PC-3 (cell line): ENCODE measurements at regions not wholly inside any gene's neighbourhood (a gene's known extent, or its start where the extent isn't known, plus 50 kb on each side); places are given as distances from the start of the nearest gene placed in this dataset.

Experiments
- ATAC-seq: fragments of 200-7000 bp; cut with Tn5 transposase; 2 replicates; pipeline ENCODE4 v1.9.1; 2020; ENCODE audit warnings: mild to moderate bottlenecking, moderate library complexity
- BruUV-seq: library from RNA; stranded (reverse); fragments of 400-500 nt; replicated peaks from 2 replicates; lab custom pipeline; 2021; lab: Mats Ljungman, UMichigan
- CTCF ChIA-PET: fragments of 300-600 bp; sonication (Branson Sonifier 250); formaldehyde crosslinking; loops from one replicate; lab custom pipeline; 2022; ENCODE audit warnings: antibody characterized with exemption; lab: Charles Lee
- POLR2A ChIA-PET: fragments of 300-600 bp; sonication (Branson Sonifier 250); formaldehyde crosslinking; loops from one replicate; lab custom pipeline; 2022; ENCODE audit warnings: antibody characterized with exemption; ENCODE audit not compliant: unreplicated experiment; lab: Charles Lee
- DNase-seq: peaks from one replicate; pipeline ENCODE4 v3.0.0-alpha.2; 2015
- H2AFZ ChIP-seq: fragments of 300-600 bp; sonication (generic); 2 replicates; pipeline ENCODE4 v1.6.0; 2016; ENCODE audit warnings: antibody characterized with exemption, low read length
- H3F3A ChIP-seq: fragments of 300-600 bp; sonication (generic); one replicate; pipeline ENCODE4 v1.6.0; 2017; ENCODE audit warnings: antibody characterized with exemption, low read length, control low read depth, mild to moderate bottlenecking; ENCODE audit not compliant: unreplicated experiment
- H3K27ac ChIP-seq: fragments of 300-600 bp; sonication (generic); 2 replicates; pipeline ENCODE4 v1.5.1; 2016; ENCODE audit warnings: mild to moderate bottlenecking, low read length
- H3K27me3 ChIP-seq: fragments of 300-600 bp; sonication (generic); 2 replicates; pipeline ENCODE4 v1.6.1; 2016; ENCODE audit warnings: low read length, mixed read lengths
- H3K36me3 ChIP-seq: fragments of 300-600 bp; sonication (generic); 2 replicates; pipeline ENCODE4 v1.6.1; 2016; ENCODE audit warnings: low read depth, mixed run types, low read length, mixed read lengths
- H3K4me1 ChIP-seq: fragments of 300-600 bp; sonication (generic); 2 replicates; pipeline ENCODE4 v1.5.1; 2016; ENCODE audit warnings: low read length; ENCODE audit not compliant: insufficient read depth
- H3K4me2 ChIP-seq: fragments of 300-600 bp; sonication (generic); 2 replicates; pipeline ENCODE4 v1.6.0; 2016; ENCODE audit warnings: low read length
- H3K4me3 ChIP-seq: fragments of 300-600 bp; sonication (generic); 2 replicates; pipeline ENCODE4 v1.5.1; 2016; ENCODE audit warnings: mild to moderate bottlenecking, low read length, mixed read lengths
- H3K79me2 ChIP-seq: fragments of 300-600 bp; sonication (generic); 2 replicates; pipeline ENCODE4 v1.6.1; 2017; ENCODE audit warnings: low read length, mixed read lengths
- H3K9ac ChIP-seq: fragments of 300-600 bp; sonication (generic); 2 replicates; pipeline ENCODE4 v1.6.0; 2016; ENCODE audit warnings: mild to moderate bottlenecking, low read length
- H3K9me2 ChIP-seq: fragments of 300-600 bp; sonication (generic); replicated peaks from 2 replicates; pipeline ENCODE4 v1.6.1; 2016; ENCODE audit warnings: mixed run types, low read length, mixed read lengths
- H3K9me3 ChIP-seq: fragments of 300-600 bp; sonication (generic); 2 replicates; pipeline ENCODE4 v1.6.1; 2016; ENCODE audit warnings: low read length, mixed read lengths
- H4K20me1 ChIP-seq: fragments of 300-600 bp; sonication (generic); 2 replicates; pipeline ENCODE4 v1.6.1; 2016; ENCODE audit warnings: low read length, mixed read lengths
- EZH2 ChIP-seq: fragments of 300-600 bp; sonication (generic); IDR thresholded peaks from one replicate; pipeline ENCODE4 v1.6.1; 2017; ENCODE audit warnings: antibody characterized with exemption, mild to moderate bottlenecking, low read length; ENCODE audit not compliant: unreplicated experiment
- EZH2phosphoT487 ChIP-seq: fragments of 300-600 bp; sonication (generic); IDR thresholded peaks from 2 replicates; pipeline ENCODE4 v1.6.1; 2018; ENCODE audit warnings: mild to moderate bottlenecking, antibody characterized with exemption, low read length, borderline replicate concordance
- intact Hi-C: fragments of 100-400 bp; cut with micrococcal nuclease; formaldehyde crosslinking; loops from 2 replicates; pipeline ENCODE4 v1.9.0; 2023
- TF ChIP-seq, protein P1 (sequence below): fragments of 300-600 bp; sonication (generic); conservative IDR thresholded peaks from 2 replicates; pipeline ENCODE4 v1.5.1; 2017; ENCODE audit warnings: antibody characterized with exemption, low read depth, mild to moderate bottlenecking, low read length

GRCh38 chr18:11408555-11409065 is 200.8 kb upstream of the SLC35G4 start:
- Histone ChIP-seq H3K4me1 (no peaks in the 10 kb centered on the region), H3K4me2 (no peak overlapping the region), H3K79me2 (no peaks in the 10 kb centered on the region), H2AFZ (no peak overlapping the region), H3K9ac (no peak overlapping the region), H3K9me2 (no peaks in the 10 kb centered on the region), H3K27me3 (peaks cover 52% of the 10 kb centered on the region), H3K27ac (no peak overlapping the region), H3K9me3 (no peaks in the 10 kb centered on the region), H4K20me1 (no peaks in the 10 kb centered on the region), H3F3A (no peaks in the 10 kb centered on the region), H3K4me3 (no peak overlapping the region), H3K36me3 (no peaks in the 10 kb centered on the region)
- ChIA-PET POLR2A (no interaction called here), CTCF (no interaction called here)
- no peak for ATAC-seq
- DNase-seq = no peak
- no peak for TF ChIP-seq EZH2phosphoT487
- no peak for TF ChIP-seq EZH2
- TF ChIP-seq, protein P1, sequence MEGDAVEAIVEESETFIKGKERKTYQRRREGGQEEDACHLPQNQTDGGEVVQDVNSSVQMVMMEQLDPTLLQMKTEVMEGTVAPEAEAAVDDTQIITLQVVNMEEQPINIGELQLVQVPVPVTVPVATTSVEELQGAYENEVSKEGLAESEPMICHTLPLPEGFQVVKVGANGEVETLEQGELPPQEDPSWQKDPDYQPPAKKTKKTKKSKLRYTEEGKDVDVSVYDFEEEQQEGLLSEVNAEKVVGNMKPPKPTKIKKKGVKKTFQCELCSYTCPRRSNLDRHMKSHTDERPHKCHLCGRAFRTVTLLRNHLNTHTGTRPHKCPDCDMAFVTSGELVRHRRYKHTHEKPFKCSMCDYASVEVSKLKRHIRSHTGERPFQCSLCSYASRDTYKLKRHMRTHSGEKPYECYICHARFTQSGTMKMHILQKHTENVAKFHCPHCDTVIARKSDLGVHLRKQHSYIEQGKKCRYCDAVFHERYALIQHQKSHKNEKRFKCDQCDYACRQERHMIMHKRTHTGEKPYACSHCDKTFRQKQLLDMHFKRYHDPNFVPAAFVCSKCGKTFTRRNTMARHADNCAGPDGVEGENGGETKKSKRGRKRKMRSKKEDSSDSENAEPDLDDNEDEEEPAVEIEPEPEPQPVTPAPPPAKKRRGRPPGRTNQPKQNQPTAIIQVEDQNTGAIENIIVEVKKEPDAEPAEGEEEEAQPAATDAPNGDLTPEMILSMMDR = no peak
- no TSS peak for BruUV-seq
- intact Hi-C loops = no loop called here

- POLR2A ChIA-PET = no interaction called here
Observed at GRCh38 chr18:11407940-11408339, 201.5 kb upstream of the SLC35G4 start.

GRCh38 chr18:11405804-11406203 is 203.6 kb upstream of the SLC35G4 start:
- CTCF ChIA-PET = no interaction called here
- no peaks in the 10 kb centered on the region for H3K9me3 ChIP-seq

More at GRCh38 chr18:11407940-11408339, 201.5 kb upstream of the SLC35G4 start:
- H3K4me1 ChIP-seq = no peaks in the 10 kb centered on the region
- no peaks in the 10 kb centered on the region for H3K79me2 ChIP-seq
- intact Hi-C loops = no loop called here
- H4K20me1 ChIP-seq = no peaks in the 10 kb centered on the region
- no peaks in the 10 kb centered on the region for H3K36me3 ChIP-seq
- H3K9ac ChIP-seq = no peak overlapping the region
- H3F3A ChIP-seq = no peaks in the 10 kb centered on the region
- H3K9me3 ChIP-seq = no peaks in the 10 kb centered on the region
- no peak overlapping the region for H3K4me3 ChIP-seq
- TF ChIP-seq, protein P1 = no peak
- no peak for TF ChIP-seq EZH2phosphoT487
- no peak for TF ChIP-seq EZH2
- H3K9me2 ChIP-seq = no peaks in the 10 kb centered on the region
- H3K4me2 ChIP-seq = no peak overlapping the region
- ATAC-seq (no peak), DNase-seq (no peak)
- H3K27ac ChIP-seq = no peak overlapping the region
- peaks cover 57% of the 10 kb centered on the region for H3K27me3 ChIP-seq
- CTCF ChIA-PET = no interaction called here
- BruUV-seq = no TSS peak
- H2AFZ ChIP-seq = no peak overlapping the region

More at GRCh38 chr18:11405804-11406203, 203.6 kb upstream of the SLC35G4 start:
- Histone ChIP-seq H3K27me3 (peaks cover 61% of the 10 kb centered on the region), H3K9me2 (no peaks in the 10 kb centered on the region), H3K9ac (no peak overlapping the region), H3K79me2 (no peaks in the 10 kb centered on the region), H3K4me2 (no peak overlapping the region), H3K4me3 (no peak overlapping the region), H3F3A (no peaks in the 10 kb centered on the region), H3K36me3 (no peaks in the 10 kb centered on the region), H3K27ac (no peak overlapping the region), H4K20me1 (no peaks in the 10 kb centered on the region), H2AFZ (no peak overlapping the region), H3K4me1 (no peaks in the 10 kb centered on the region)
- POLR2A ChIA-PET = no interaction called here
- intact Hi-C loops = no loop called here
- TF ChIP-seq, protein P1 = no peak
- TF ChIP-seq EZH2phosphoT487 (no peak), EZH2 (no peak)
- ATAC-seq (no peak), DNase-seq (no peak)
- no TSS peak for BruUV-seq
